ENCODE measurements at regions not wholly inside any gene's neighbourhood (a gene's known extent, or its start where the extent isn't known, plus 50 kb on each side); places are given as distances from the start of the nearest gene placed in this dataset.
"Not testable (repeated sequence)": the region's sequence is repeated elsewhere in the genome, so short reads cannot be mapped to it uniquely, and the experiment has no call there.

GRCh38 chr13:99734013-99734693 is 232.9 kb downstream of the TM9SF2 start:
- Histone ChIP-seq H3K4me3 (ENCODE audit: low read depth in 1 of 5, low read length in 5 of 5) (no peak overlapping the region), H3K9me3 (ENCODE audit: control insufficient read depth in 5 of 5, low read length in 5 of 5) (no peaks in the 10 kb centered on the region), H3K27ac (ENCODE audit: low read depth, low read length) (no peak overlapping the region), H3K9ac (ENCODE audit: low read length in 5 of 5) (no peak overlapping the region), H3K27me3 (ENCODE audit: control insufficient read depth in 5 of 5, insufficient read depth in 4 of 5, low read length in 5 of 5) (no peaks in the 10 kb centered on the region), H3K4me1 (ENCODE audit: control insufficient read depth in 5 of 5, insufficient read depth in 5 of 5, low read length in 5 of 5) (peaks cover 0 to 6% (median 1%) of the 10 kb centered on the region in 5 donors), H3K36me3 (ENCODE audit: control insufficient read depth in 5 of 5, insufficient read depth in 5 of 5, low read length in 5 of 5) (no peaks in the 10 kb centered on the region)

GRCh38 chr13:99733346-99733745 is 232.1 kb downstream of the TM9SF2 start:
- Histone ChIP-seq H3K4me1 (ENCODE audit: control insufficient read depth in 5 of 5, insufficient read depth in 5 of 5, low read length in 5 of 5) (peaks cover 0 to 6% (median 0%) of the 10 kb centered on the region in 5 donors), H3K36me3 (ENCODE audit: control insufficient read depth in 5 of 5, insufficient read depth in 5 of 5, low read length in 5 of 5) (no peaks in the 10 kb centered on the region), H3K27ac (ENCODE audit: low read depth, low read length) (no peak overlapping the region), H3K4me3 (ENCODE audit: low read depth in 1 of 5, low read length in 5 of 5) (no peak overlapping the region), H3K27me3 (ENCODE audit: control insufficient read depth in 5 of 5, insufficient read depth in 4 of 5, low read length in 5 of 5) (no peaks in the 10 kb centered on the region), H3K9me3 (ENCODE audit: control insufficient read depth in 5 of 5, low read length in 5 of 5) (no peaks in the 10 kb centered on the region), H3K9ac (ENCODE audit: low read length in 5 of 5) (no peak overlapping the region)

DNA sequence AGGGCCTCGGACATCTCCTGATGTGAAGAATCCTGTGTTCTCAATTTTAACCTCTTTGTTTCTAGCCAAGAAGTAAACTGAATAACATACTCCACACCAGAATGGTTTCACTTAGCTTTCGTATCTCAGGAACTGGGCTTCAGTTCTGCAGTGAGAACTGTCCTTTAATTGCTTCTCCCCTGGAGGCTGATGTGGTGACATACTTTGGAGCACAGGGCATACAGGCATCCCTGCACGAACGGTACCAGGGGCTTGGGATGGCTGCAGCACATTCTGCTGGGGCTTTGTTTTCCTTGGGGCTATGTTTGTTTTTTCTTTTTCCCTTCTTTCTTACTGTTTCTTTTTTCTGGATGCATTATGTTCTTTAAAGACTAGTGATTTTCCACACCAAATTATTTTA is 230.5 kb downstream of the TM9SF2 start:
- peaks cover 0 to 6% (median 0%) of the 10 kb centered on the region in 5 donors for H3K4me1 ChIP-seq (ENCODE audit: control insufficient read depth in 5 of 5, insufficient read depth in 5 of 5, low read length in 5 of 5)
- no peaks in the 10 kb centered on the region for H3K27me3 ChIP-seq (ENCODE audit: control insufficient read depth in 5 of 5, insufficient read depth in 4 of 5, low read length in 5 of 5)
- H3K9me3 ChIP-seq (ENCODE audit: control insufficient read depth in 5 of 5, low read length in 5 of 5): no peaks in the 10 kb centered on the region
- no peak overlapping the region for H3K27ac ChIP-seq (ENCODE audit: low read depth, low read length)
- no peaks in the 10 kb centered on the region for H3K36me3 ChIP-seq (ENCODE audit: control insufficient read depth in 5 of 5, insufficient read depth in 5 of 5, low read length in 5 of 5)
- no peak overlapping the region for H3K9ac ChIP-seq (ENCODE audit: low read length in 5 of 5)
- no peak overlapping the region for H3K4me3 ChIP-seq (ENCODE audit: low read depth in 1 of 5, low read length in 5 of 5)

GRCh38 chr13:99730403-99730802 is 229.1 kb downstream of the TM9SF2 start:
- H3K9me3 ChIP-seq (ENCODE audit: control insufficient read depth in 5 of 5, low read length in 5 of 5): no peaks in the 10 kb centered on the region
- no peaks in the 10 kb centered on the region for H3K36me3 ChIP-seq (ENCODE audit: control insufficient read depth in 5 of 5, insufficient read depth in 5 of 5, low read length in 5 of 5)
- no peaks in the 10 kb centered on the region for H3K27me3 ChIP-seq (ENCODE audit: control insufficient read depth in 5 of 5, insufficient read depth in 4 of 5, low read length in 5 of 5)
- H3K4me1 ChIP-seq (ENCODE audit: control insufficient read depth in 5 of 5, insufficient read depth in 5 of 5, low read length in 5 of 5): peaks cover 0 to 6% (median 0%) of the 10 kb centered on the region in 5 donors
- H3K9ac ChIP-seq (ENCODE audit: low read length in 5 of 5): no peak overlapping the region
- H3K4me3 ChIP-seq (ENCODE audit: low read depth in 1 of 5, low read length in 5 of 5): no peak overlapping the region
- H3K27ac ChIP-seq (ENCODE audit: low read depth, low read length): no peak overlapping the region

- Histone ChIP-seq H3K9ac (ENCODE audit: low read length in 5 of 5) (no peak overlapping the region), H3K9me3 (ENCODE audit: control insufficient read depth in 5 of 5, low read length in 5 of 5) (no peaks in the 10 kb centered on the region), H3K4me3 (ENCODE audit: low read depth in 1 of 5, low read length in 5 of 5) (no peak overlapping the region), H3K4me1 (ENCODE audit: control insufficient read depth in 5 of 5, insufficient read depth in 5 of 5, low read length in 5 of 5) (peaks cover 0 to 6% (median 0%) of the 10 kb centered on the region in 5 donors), H3K27ac (ENCODE audit: low read depth, low read length) (no peak overlapping the region), H3K36me3 (ENCODE audit: control insufficient read depth in 5 of 5, insufficient read depth in 5 of 5, low read length in 5 of 5) (no peaks in the 10 kb centered on the region), H3K27me3 (ENCODE audit: control insufficient read depth in 5 of 5, insufficient read depth in 4 of 5, low read length in 5 of 5) (no peaks in the 10 kb centered on the region)
These were observed 228.5 kb downstream of the TM9SF2 start for GRCh38 chr13:99729745-99730144.

DNA sequence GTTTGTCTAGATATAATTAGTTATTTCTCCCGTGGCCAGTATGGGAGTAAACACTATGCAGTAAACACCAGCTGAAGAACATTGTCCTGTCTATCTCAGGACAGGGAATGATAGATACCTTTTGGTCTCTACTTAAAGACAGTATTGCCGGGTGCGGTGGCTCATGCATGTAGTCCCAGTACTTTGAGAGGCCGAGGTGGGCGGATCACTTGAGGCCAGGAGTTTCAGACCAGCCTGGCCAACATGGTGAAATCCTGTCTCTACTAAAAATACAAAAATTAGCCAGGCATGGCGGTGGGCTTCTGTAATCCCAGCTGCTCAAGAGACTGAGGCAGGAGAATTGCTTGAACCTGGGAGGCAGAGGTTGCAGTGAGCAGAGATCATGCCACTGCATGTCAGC is 226.4 kb downstream of the TM9SF2 start:
- H3K27ac ChIP-seq (ENCODE audit: low read depth, low read length); H3K36me3 ChIP-seq (ENCODE audit: control insufficient read depth in 5 of 5, insufficient read depth in 5 of 5, low read length in 5 of 5); H3K9ac ChIP-seq (ENCODE audit: low read length in 5 of 5); H3K27me3 ChIP-seq (ENCODE audit: control insufficient read depth in 5 of 5, insufficient read depth in 4 of 5, low read length in 5 of 5); H3K9me3 ChIP-seq (ENCODE audit: control insufficient read depth in 5 of 5, low read length in 5 of 5); H3K4me1 ChIP-seq (ENCODE audit: control insufficient read depth in 5 of 5, insufficient read depth in 5 of 5, low read length in 5 of 5); H3K4me3 ChIP-seq (ENCODE audit: low read depth in 1 of 5, low read length in 5 of 5): not testable (repeated sequence)

DNA sequence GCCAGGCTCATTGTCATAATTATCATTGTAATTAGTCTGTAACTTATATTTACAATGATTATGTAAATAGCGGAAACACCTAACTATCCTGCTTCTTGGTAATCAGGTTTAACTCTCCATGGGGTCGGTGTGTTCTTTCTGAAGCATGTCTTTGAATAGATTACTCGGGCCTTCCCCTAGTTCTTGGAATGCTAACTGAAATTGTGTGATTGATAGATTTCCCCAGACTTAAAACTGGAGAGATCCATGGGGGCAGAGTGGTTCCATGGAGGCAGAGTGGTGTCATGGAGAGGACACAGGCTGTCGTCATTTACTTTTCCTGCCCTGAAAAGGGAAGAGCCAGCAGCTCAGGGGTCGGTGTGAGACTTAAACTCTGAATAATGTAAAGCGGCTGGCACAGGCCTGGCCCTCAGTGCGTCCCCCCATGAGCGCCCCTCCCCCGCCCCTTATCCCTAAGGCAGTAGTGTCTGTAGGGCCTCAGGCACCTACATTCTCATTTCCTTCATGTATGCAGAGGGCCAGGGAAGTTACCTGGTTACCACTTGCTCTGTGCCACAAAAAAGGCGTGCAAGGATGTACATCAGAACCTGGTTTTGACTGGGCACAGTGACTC is 225.1 kb downstream of the TM9SF2 start:
- H3K36me3 ChIP-seq (ENCODE audit: control insufficient read depth in 5 of 5, insufficient read depth in 5 of 5, low read length in 5 of 5): no peaks in the 10 kb centered on the region
- no peak overlapping the region for H3K9ac ChIP-seq (ENCODE audit: low read length in 5 of 5)
- no peak overlapping the region for H3K27ac ChIP-seq (ENCODE audit: low read depth, low read length)
- no peaks in the 10 kb centered on the region for H3K27me3 ChIP-seq (ENCODE audit: control insufficient read depth in 5 of 5, insufficient read depth in 4 of 5, low read length in 5 of 5)
- no peaks in the 10 kb centered on the region for H3K9me3 ChIP-seq (ENCODE audit: control insufficient read depth in 5 of 5, low read length in 5 of 5)
- no peaks in the 10 kb centered on the region for H3K4me1 ChIP-seq (ENCODE audit: control insufficient read depth in 5 of 5, insufficient read depth in 5 of 5, low read length in 5 of 5)
- no peak overlapping the region for H3K4me3 ChIP-seq (ENCODE audit: low read depth in 1 of 5, low read length in 5 of 5)

- no peak overlapping the region for H3K27ac ChIP-seq (ENCODE audit: low read depth, low read length)
- no peak overlapping the region for H3K4me3 ChIP-seq (ENCODE audit: low read depth in 1 of 5, low read length in 5 of 5)
- no peak overlapping the region for H3K9ac ChIP-seq (ENCODE audit: low read length in 5 of 5)
- no peaks in the 10 kb centered on the region for H3K27me3 ChIP-seq (ENCODE audit: control insufficient read depth in 5 of 5, insufficient read depth in 4 of 5, low read length in 5 of 5)
- H3K9me3 ChIP-seq (ENCODE audit: control insufficient read depth in 5 of 5, low read length in 5 of 5): no peaks in the 10 kb centered on the region
- H3K36me3 ChIP-seq (ENCODE audit: control insufficient read depth in 5 of 5, insufficient read depth in 5 of 5, low read length in 5 of 5): no peaks in the 10 kb centered on the region
- no peaks in the 10 kb centered on the region for H3K4me1 ChIP-seq (ENCODE audit: control insufficient read depth in 5 of 5, insufficient read depth in 5 of 5, low read length in 5 of 5)
These were observed 224.4 kb downstream of the TM9SF2 start for GRCh38 chr13:99725644-99726043.

DNA sequence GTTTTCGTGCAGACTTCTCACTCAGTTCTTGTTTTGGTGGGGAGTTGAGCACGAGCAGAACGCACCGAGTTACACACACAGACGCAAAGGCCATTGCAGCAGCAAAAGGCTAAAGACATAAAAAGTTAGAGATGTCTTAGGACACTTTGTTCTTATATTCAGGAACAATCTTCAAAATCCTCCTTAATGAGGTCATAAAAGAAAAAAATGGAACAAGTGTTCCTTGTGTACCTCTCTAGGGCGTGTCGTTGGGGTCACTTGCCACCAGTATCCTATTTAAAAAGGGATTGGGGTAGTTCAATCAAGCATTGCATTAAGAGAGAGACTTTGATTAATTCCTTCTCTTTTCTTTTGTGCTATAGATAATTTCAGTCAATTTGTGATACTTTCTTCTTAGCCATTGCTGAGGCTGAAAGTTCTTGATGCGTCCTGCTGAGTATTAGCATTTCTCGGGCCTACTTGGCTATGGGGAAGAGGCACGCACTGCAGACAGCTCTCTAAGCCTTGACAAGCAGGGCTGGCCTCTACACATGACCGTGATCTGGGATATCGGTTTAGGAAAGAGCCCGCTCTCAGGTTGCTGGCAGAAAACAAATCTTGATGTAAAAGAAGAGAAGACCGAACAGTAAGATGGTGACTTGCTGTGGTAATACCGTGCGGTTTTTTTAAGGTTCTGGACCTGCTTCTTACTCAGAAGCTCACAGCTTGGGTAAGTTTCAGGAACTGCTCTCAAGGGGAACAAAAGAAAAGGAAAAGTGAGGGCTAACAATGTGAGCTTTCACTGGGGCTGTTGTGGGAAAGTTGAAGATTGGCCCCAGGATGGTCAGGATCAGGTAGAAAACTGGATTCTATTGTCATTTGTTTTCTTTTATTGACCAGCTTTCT is 223.6 kb downstream of the TM9SF2 start:
- Histone ChIP-seq H3K4me3 (ENCODE audit: low read depth in 1 of 5, low read length in 5 of 5) (no peak overlapping the region), H3K27ac (ENCODE audit: low read depth, low read length) (no peak overlapping the region)

GRCh38 chr13:99723878-99724277 is 222.6 kb downstream of the TM9SF2 start:
- no peaks in the 10 kb centered on the region for H3K4me1 ChIP-seq (ENCODE audit: control insufficient read depth in 5 of 5, insufficient read depth in 5 of 5, low read length in 5 of 5)
- no peaks in the 10 kb centered on the region for H3K27me3 ChIP-seq (ENCODE audit: control insufficient read depth in 5 of 5, insufficient read depth in 4 of 5, low read length in 5 of 5)
- H3K9ac ChIP-seq (ENCODE audit: low read length in 5 of 5): no peak overlapping the region
- no peak overlapping the region for H3K4me3 ChIP-seq (ENCODE audit: low read depth in 1 of 5, low read length in 5 of 5)
- no peak overlapping the region for H3K27ac ChIP-seq (ENCODE audit: low read depth, low read length)
- no peaks in the 10 kb centered on the region for H3K9me3 ChIP-seq (ENCODE audit: control insufficient read depth in 5 of 5, low read length in 5 of 5)
- H3K36me3 ChIP-seq (ENCODE audit: control insufficient read depth in 5 of 5, insufficient read depth in 5 of 5, low read length in 5 of 5): no peaks in the 10 kb centered on the region

More for the DNA sequence above, 223.6 kb downstream of the TM9SF2 start:
- Histone ChIP-seq H3K36me3 (ENCODE audit: control insufficient read depth in 5 of 5, insufficient read depth in 5 of 5, low read length in 5 of 5) (no peaks in the 10 kb centered on the region), H3K4me1 (ENCODE audit: control insufficient read depth in 5 of 5, insufficient read depth in 5 of 5, low read length in 5 of 5) (no peaks in the 10 kb centered on the region), H3K9me3 (ENCODE audit: control insufficient read depth in 5 of 5, low read length in 5 of 5) (no peaks in the 10 kb centered on the region), H3K9ac (ENCODE audit: low read length in 5 of 5) (no peak overlapping the region), H3K27me3 (ENCODE audit: control insufficient read depth in 5 of 5, insufficient read depth in 4 of 5, low read length in 5 of 5) (no peaks in the 10 kb centered on the region)
